ENCODE measurements at regions not wholly inside any gene's neighbourhood (a gene's known extent, or its start where the extent isn't known, plus 50 kb on each side); places are given as distances from the start of the nearest gene placed in this dataset.
"Not testable (repeated sequence)": the region's sequence is repeated elsewhere in the genome, so short reads cannot be mapped to it uniquely, and the experiment has no call there.

GRCh38 chr20:48329676-48330664, 497.8 kb downstream of the PREX1 start:
- intact Hi-C loops (cut with DNase I), result no loop called here
- H3K27ac ChIP-seq, result no peak overlapping the region
- H3K4me3 ChIP-seq, result no peak overlapping the region
- TF ChIP-seq CTCF (IDR thresholded peaks at IDR 0.05), result peak in 10 of 12 donors; percentile 12 to 51 (median 24)
- TF ChIP-seq POLR2A (IDR thresholded peaks at IDR 0.05), result no peak
- 75 to 84% (median 80%) methylated on average over 7 to 8 of the region's 8 CpGs for WGBS, 4 donors
- H3K4me1 ChIP-seq, result peaks cover 0 to 18% (median 4%) of the 10 kb centered on the region in 12 donors
- H3K9me3 ChIP-seq, result no peaks in the 10 kb centered on the region
- H3K27me3 ChIP-seq, result peaks cover 0 to 6% (median 0%) of the 10 kb centered on the region in 9 donors
- ATAC-seq, result peak in 1 of 4 donors; percentile 38
- H3K36me3 ChIP-seq, result no peaks in the 10 kb centered on the region
- DNase-seq, result no peak

- ATAC-seq, result no peak
- peaks cover 0 to 18% (median 4%) of the 10 kb centered on the region in 12 donors for H3K4me1 ChIP-seq
- TF ChIP-seq POLR2A (IDR thresholded peaks at IDR 0.05), result no peak
- TF ChIP-seq CTCF (IDR thresholded peaks at IDR 0.05), result no peak
Measured at GRCh38 chr20:48329031-48329615, 498.7 kb downstream of the PREX1 start.

GRCh38 chr20:48327848-48328247, 500.0 kb downstream of the PREX1 start:
- peaks cover 0 to 18% (median 4%) of the 10 kb centered on the region in 12 donors for H3K4me1 ChIP-seq
- ATAC-seq; H3K27ac ChIP-seq; H3K36me3 ChIP-seq; H3K4me3 ChIP-seq; H3K27me3 ChIP-seq; intact Hi-C loops (cut with DNase I); DNase-seq; H3K9me3 ChIP-seq: not testable (repeated sequence)
- WGBS, 4 donors, result 95 to 97% (median 96%) methylated on average over 8 of the region's 8 CpGs

More at GRCh38 chr20:48329031-48329615, 498.7 kb downstream of the PREX1 start:
- 63 to 74% (median 71%) methylated on average over 4 of the region's 4 CpGs for WGBS, 4 donors
- no peak overlapping the region for H3K27ac ChIP-seq
- H3K36me3 ChIP-seq, result no peaks in the 10 kb centered on the region
- intact Hi-C loops (cut with DNase I), result no loop called here
- no peaks in the 10 kb centered on the region for H3K9me3 ChIP-seq
- H3K27me3 ChIP-seq, result peaks cover 0 to 6% (median 0%) of the 10 kb centered on the region in 9 donors
- H3K4me3 ChIP-seq, result no peak overlapping the region
- no peak for DNase-seq

GRCh38 chr20:48326868-48327267, 500.9 kb downstream of the PREX1 start:
- ATAC-seq (peak; percentile 52 to 71 (median 70)), DNase-seq (peak in 4 of 5 donors; percentile 24 to 45 (median 37))
- Histone ChIP-seq H3K36me3 (no peaks in the 10 kb centered on the region), H3K4me1 (peaks cover 0 to 18% (median 4%) of the 10 kb centered on the region in 12 donors), H3K4me3 (no peak overlapping the region), H3K27ac (peak overlapping the region in 3 of 12 donors; percentile 24 to 46 (median 40)), H3K27me3 (peaks cover 0 to 2% (median 0%) of the 10 kb centered on the region in 9 donors), H3K9me3 (no peaks in the 10 kb centered on the region)
- TF ChIP-seq POLR2A (IDR thresholded peaks at IDR 0.05), result no peak
- TF ChIP-seq CTCF (IDR thresholded peaks at IDR 0.05), result no peak
- intact Hi-C loops (cut with DNase I), result no loop called here
- WGBS, 4 donors, result 29 to 51% (median 35%) methylated on average over 10 to 11 of the region's 11 CpGs
